Midbrain (tissue), 1 donor: ENCODE measurements at regions not wholly inside any gene's neighbourhood (a gene's known extent, or its start where the extent isn't known, plus 50 kb on each side); places are given as distances from the start of the nearest gene placed in this dataset.
"Not testable (repeated sequence)": the region's sequence is repeated elsewhere in the genome, so short reads cannot be mapped to it uniquely, and the experiment has no call there.

ENCODE experiments used
- DNase-seq: peaks from one replicate; lab custom pipeline; 2025; lab: John Stamatoyannopoulos, UW

DNA sequence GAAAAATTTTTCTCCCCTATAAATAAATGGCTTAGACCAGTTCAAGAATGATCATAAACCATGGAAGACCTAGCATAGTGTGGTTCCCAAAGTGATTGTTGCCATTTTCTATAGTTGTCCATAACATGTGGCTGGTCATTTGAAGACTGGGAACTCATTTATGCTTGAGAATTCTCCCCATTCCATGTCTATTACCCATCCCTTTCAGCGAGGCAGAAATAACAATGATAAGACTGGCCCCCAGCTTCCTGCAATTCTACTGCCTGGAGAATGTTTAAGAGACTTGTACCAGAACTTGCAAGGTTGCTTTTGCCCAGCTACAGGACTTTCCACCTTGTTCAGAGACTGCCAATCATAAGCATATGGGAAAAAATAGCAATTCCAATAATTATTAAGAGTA is 146.5 kb upstream of the CDH11 start:
- DNase-seq: no peak

- no peak for DNase-seq
These were observed 142.0 kb upstream of the CDH11 start for GRCh38 chr16:65263896-65264295.

DNA sequence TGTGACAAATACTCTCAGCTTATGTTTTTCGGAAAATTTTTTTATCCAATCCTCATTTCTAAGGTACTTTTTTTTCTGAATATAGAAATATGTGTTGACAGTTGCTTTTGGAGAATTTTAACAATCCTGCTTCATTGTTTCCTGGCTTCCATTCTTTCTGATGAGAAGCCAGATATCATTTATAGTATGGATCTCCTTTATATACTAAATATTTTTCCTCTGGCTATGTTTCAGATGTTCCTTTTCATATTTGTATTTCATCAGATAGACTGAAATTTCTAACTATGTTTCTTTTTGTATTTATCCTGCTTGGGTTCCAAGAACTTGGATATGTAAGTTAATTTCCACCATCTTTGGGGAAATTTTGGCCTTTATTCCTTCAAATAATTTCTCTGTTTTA is 138.9 kb upstream of the CDH11 start:
- DNase-seq: no peak

- DNase-seq: no peak
These were observed 132.3 kb upstream of the CDH11 start for GRCh38 chr16:65254144-65254543.

DNA sequence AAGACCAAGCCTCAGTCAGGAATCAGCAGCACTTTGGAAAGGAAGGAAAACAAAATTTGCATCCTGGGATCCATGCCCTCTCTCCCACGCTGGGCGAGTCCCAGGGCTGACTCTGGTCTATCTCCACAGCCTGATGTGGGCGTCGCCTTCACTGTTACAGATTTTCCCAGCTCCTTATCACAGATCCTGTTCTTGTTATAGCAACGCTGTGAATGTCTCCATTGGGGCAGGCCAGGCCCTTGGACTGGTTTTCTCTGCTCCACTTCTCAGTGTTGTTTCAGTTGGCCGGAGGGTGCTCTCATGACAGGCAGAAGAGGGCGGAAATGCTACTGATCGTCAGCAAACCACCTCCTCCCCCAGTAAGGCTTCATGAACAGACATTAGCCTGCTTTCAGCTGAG is 127.9 kb upstream of the CDH11 start:
- DNase-seq: no peak

DNA sequence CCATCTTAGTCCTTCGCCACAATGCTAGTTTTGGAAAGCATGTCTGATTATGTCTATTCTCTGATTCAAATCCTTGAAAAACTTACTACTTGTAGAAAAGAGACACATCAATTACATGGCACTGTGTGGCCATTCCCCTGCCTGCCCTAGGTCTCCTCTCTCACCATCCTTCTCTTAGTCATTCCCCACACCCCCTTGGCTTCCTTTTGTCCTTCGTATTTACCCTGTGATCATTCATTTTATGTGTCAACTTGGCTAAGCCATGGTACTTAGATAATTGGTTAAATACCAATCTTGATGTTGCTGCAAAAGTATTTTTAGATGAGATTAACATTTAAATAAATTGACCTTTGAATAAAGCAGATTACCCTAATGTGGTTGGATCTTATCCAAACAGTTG is 122.9 kb upstream of the CDH11 start:
- no peak for DNase-seq

DNA sequence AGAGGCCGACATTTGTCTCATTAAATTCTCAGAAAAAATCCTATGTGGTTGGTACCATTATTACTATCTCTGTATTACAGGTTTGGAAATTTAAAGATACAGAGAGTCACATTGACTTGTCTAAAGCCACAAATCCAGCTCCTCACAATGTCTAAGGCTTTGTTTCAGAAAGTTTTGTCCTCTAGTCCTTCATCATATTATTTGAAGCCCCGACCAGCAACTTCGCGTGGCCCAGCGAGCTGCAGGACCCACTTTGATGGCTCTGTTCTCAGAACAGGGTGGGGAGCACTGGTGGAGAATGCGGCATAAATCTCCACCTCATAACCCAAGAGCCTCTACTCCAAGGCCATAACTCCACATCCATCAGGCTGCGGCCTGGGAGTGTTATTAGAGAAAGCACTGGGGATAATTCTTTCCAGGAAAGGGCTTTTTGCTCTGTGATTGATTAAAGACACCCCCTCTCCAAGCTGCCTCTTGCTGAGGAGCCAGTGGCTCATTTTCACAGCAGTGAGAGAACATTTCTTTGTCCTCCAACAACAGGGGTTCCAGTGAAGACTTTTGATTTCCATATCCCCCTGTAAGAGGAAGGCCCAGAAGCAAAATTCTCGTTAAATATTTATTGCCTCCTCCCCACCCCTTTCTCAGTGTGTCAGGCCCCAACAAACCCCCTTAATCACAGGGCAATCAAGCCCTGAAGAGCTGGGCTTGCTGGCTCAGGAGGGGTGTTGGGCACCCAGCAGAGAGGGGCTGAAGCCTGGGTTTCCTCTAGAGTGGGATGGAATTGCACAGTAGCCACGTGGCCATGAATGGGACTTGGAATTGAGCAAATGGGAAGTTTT is 113.7 kb upstream of the CDH11 start:
- DNase-seq: no peak

- not testable (repeated sequence) for DNase-seq
These were observed 113.0 kb upstream of the CDH11 start for GRCh38 chr16:65234721-65235320.

DNA sequence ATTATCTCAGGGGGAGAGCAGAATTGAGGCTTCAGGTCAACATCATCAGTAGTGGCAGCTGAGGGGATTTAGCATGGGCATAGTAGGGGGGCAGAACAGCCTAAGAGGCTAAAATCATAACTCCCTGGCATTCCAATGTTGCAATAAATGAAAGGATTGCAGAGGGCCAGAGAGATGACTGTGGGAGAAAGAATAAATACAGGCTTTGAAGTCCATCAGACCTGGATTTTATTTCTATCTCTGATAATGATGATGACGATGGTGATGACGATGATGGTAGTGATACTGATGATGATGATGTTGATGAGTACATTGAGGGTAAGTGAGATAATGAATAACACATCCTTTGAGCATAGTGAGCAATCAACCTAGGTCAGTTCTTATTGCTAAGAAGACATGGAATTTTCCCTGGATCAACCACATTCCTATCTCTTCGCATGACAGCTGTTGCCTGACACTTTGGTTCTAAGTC is 107.4 kb upstream of the CDH11 start:
- DNase-seq: no peak

- DNase-seq: no peak
These were observed 105.4 kb upstream of the CDH11 start for GRCh38 chr16:65227150-65227835.

DNA sequence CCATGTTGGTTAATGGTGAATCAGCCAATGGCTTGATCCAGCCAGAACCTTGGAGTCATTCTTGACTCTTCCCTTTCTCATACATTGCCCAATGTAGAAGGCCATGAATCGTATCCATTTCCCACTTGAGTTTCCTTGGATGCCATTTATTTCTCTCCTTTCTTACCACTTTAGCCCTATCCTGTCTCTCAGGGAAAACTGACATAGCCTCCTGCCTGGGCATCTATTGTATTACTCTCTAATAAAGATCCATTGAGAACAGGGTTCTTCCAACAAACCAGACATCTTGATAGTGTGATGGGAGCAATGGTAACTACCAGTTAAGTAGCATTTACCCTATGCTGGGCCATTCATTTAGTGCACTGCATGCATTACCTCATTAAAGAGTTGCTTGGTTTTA is 104.2 kb upstream of the CDH11 start:
- DNase-seq: no peak

GRCh38 chr16:65225488-65225887 is 103.6 kb upstream of the CDH11 start:
- no peak for DNase-seq

DNA sequence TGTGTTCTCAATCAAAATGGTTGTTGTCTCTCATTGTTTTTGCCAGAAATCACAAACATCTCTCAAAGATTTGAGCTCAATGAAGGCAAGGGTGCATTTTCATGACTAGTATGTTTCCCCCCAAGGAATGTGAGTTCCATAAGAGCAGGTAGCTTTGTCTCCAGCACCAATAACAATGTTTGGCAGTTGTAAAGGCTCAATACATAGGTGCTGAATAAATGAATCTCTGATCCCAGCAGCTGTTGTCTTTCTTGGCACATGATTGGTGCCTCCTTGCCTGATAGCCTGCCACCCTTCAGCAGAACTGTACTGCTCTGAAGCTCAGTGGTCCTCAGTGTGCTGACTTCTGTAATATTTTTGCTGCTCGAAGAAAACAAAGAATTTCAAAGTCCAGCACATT is 103.1 kb upstream of the CDH11 start:
- no peak for DNase-seq

DNA sequence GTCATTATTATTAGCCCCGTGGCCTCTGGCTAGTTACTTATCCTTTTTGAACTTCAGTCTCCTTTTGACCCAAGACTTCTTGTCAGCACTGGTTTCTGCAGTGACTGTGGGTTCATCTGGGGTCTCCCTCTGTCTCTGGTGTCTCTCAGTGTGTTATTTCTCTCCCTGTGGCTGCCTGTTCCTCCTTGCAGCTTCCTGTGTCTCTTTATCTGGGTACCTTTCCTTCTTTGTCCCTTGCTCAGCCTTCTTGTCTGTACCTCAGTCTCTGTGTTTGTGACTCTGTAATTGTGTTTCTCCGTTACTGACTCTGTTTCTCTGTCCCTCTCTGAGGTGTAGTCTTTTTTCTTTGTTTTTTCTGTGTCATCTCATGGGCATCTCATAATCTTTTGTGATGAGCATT is 102.6 kb upstream of the CDH11 start:
- DNase-seq: no peak

DNA sequence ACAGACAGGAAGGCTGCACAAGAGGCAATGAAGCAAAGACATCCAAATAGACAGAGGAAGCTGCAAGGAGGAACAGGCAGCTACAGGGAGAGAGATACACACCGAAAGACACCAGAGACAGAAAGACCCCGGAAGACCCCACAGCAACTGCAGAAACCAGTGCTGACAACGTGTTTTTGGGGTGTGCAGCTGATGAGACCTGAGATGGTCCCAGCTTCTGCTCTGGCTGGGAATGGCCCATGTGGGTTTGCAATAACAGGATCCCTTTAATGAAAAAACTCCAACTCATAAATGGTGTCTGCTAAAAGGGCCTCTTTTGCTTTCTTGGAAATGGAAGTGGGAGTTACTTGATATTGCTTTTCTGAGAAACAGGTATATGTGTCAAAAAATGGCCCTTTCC is 101.5 kb upstream of the CDH11 start:
- DNase-seq: no peak

GRCh38 chr16:65222536-65222935 is 100.7 kb upstream of the CDH11 start:
- DNase-seq: no peak

- no peak for DNase-seq
These were observed 100.2 kb upstream of the CDH11 start for GRCh38 chr16:65222049-65222448.

GRCh38 chr16:65219786-65220185 is 97.9 kb upstream of the CDH11 start:
- DNase-seq: no peak

GRCh38 chr16:65218348-65218747 is 96.5 kb upstream of the CDH11 start:
- no peak for DNase-seq

- no peak for DNase-seq
These were observed 92.2 kb upstream of the CDH11 start for GRCh38 chr16:65213866-65214595.

DNA sequence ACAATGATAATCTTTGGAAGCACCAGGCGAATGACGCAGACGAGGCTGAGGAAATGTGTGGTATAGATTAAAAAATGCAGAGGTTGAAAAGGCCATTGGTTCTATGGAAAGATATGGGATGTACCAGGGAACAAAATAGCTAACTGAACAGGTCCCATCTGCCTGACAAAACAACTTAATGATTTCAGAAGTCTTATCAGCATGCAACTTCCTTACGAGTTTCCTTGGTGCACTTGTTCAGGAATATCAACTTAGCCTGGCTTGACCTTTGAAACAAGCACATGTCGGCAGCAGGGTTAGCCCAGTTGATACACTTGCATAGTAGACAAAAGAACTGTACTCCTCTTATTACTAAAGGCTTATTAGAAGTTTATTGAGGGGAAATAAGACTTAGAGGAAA is 90.9 kb upstream of the CDH11 start:
- DNase-seq: no peak

DNA sequence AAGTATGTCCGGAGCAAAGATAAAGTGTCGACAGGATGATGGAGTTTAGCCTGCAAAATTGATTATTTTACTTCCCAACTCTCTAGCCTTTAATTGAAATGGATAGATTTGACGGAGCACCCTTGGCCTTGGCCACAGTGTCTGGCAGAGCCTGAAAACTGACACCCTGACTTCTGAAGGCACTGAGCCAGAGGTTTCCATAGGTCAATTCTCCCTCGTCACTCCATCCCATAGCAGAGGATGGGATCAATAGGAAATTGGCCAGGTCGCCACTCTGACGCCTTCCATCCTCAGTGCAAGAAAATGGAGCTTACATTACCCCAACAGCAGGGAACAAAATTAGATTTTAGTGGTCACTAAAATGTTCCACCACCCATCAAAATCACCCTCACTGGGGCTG is 90.4 kb upstream of the CDH11 start:
- DNase-seq: no peak
